ENCODE measurements at regions not wholly inside any gene's neighbourhood (a gene's known extent, or its start where the extent isn't known, plus 50 kb on each side); places are given as distances from the start of the nearest gene placed in this dataset.

DNA sequence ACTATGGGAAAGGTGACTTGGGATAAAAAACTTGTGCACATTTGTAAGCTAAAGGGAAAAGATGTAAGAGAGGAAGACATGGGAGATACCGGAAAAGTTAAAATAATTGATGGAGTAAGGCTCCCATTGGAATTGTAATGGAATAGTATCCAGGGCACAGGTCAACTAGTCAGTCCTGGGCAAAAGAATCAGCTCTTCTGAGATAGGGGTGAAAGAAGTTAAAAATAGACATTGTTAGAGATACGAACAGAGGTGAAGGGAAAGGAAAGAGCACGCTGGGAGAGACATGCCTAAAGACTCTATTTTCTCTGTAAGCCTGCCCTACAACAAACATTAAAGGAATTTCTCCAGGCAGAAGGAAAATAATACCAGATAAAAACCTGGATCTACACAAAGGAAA is 101.6 kb downstream of the SLC41A2 start:
- Histone ChIP-seq H3K27me3 (ENCODE audit: low read depth, low read length) (no peaks in the 10 kb centered on the region), H3K9me3 (ENCODE audit: control insufficient read depth in 1 of 2, low read length in 2 of 2) (no peaks in the 10 kb centered on the region), H3K4me3 (ENCODE audit: low read depth in 1 of 2, low read length in 2 of 2) (no peak overlapping the region), H3K36me3 (ENCODE audit: control insufficient read depth in 1 of 2, insufficient read depth in 2 of 2, low read length in 2 of 2) (no peaks in the 10 kb centered on the region), H3K4me1 (ENCODE audit: control insufficient read depth in 1 of 2, insufficient read depth in 2 of 2, low read length in 2 of 2) (no peaks in the 10 kb centered on the region), H3K27ac (ENCODE audit: low read length) (no peak overlapping the region)

GRCh38 chr12:104855599-104855998 is 102.5 kb downstream of the SLC41A2 start:
- Histone ChIP-seq H3K4me1 (ENCODE audit: control insufficient read depth in 1 of 2, insufficient read depth in 2 of 2, low read length in 2 of 2) (no peaks in the 10 kb centered on the region), H3K4me3 (ENCODE audit: low read depth in 1 of 2, low read length in 2 of 2) (no peak overlapping the region), H3K9me3 (ENCODE audit: control insufficient read depth in 1 of 2, low read length in 2 of 2) (no peaks in the 10 kb centered on the region), H3K27ac (ENCODE audit: low read length) (no peak overlapping the region), H3K36me3 (ENCODE audit: control insufficient read depth in 1 of 2, insufficient read depth in 2 of 2, low read length in 2 of 2) (no peaks in the 10 kb centered on the region), H3K27me3 (ENCODE audit: low read depth, low read length) (no peaks in the 10 kb centered on the region)

DNA sequence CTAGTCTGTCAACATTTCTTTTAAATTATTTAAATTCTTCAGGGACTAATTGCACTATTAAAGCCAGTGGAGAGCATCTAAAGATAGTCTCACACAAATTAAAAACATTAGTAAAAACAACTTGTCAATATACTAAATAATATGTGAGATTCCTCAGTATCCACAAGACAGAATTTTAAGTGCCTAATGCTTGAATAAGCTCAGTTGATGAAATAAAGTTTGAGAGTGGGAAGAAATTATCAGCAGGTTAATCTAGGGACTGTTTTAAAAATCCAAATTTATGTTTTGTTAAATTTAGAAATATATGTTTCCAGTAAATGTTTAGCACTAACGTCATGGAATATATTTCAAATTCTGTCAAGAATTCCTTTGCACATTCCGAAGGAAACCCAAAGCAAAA is 105.2 kb downstream of the SLC41A2 start:
- Histone ChIP-seq H3K27me3 (ENCODE audit: low read depth, low read length) (no peaks in the 10 kb centered on the region), H3K4me3 (ENCODE audit: low read depth in 1 of 2, low read length in 2 of 2) (no peak overlapping the region), H3K36me3 (ENCODE audit: control insufficient read depth in 1 of 2, insufficient read depth in 2 of 2, low read length in 2 of 2) (no peaks in the 10 kb centered on the region), H3K4me1 (ENCODE audit: control insufficient read depth in 1 of 2, insufficient read depth in 2 of 2, low read length in 2 of 2) (no peaks in the 10 kb centered on the region), H3K9me3 (ENCODE audit: control insufficient read depth in 1 of 2, low read length in 2 of 2) (no peaks in the 10 kb centered on the region), H3K27ac (ENCODE audit: low read length) (no peak overlapping the region)

DNA sequence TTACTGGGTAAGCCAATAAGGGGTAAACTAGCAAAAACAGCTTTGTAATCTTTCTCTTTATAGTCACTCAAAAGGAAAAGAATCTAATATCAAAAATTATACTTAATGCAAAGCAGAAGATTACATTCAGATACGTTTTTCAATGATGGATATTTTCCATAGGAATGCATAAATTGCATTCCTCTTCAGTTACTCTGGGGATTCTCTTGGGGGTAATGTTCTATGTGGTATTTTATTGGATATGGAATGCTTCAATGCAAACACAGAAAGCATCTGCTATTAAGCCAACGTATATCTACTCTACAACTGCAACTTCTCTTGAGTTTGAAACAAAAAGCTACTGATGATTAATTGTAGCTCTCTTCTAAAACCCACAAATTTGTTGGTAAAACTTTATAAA is 106.0 kb downstream of the SLC41A2 start:
- Histone ChIP-seq H3K4me3 (ENCODE audit: low read depth in 1 of 2, low read length in 2 of 2) (no peak overlapping the region), H3K27me3 (ENCODE audit: low read depth, low read length) (no peaks in the 10 kb centered on the region), H3K4me1 (ENCODE audit: control insufficient read depth in 1 of 2, insufficient read depth in 2 of 2, low read length in 2 of 2) (no peaks in the 10 kb centered on the region), H3K27ac (ENCODE audit: low read length) (no peak overlapping the region), H3K9me3 (ENCODE audit: control insufficient read depth in 1 of 2, low read length in 2 of 2) (no peaks in the 10 kb centered on the region), H3K36me3 (ENCODE audit: control insufficient read depth in 1 of 2, insufficient read depth in 2 of 2, low read length in 2 of 2) (no peaks in the 10 kb centered on the region)

DNA sequence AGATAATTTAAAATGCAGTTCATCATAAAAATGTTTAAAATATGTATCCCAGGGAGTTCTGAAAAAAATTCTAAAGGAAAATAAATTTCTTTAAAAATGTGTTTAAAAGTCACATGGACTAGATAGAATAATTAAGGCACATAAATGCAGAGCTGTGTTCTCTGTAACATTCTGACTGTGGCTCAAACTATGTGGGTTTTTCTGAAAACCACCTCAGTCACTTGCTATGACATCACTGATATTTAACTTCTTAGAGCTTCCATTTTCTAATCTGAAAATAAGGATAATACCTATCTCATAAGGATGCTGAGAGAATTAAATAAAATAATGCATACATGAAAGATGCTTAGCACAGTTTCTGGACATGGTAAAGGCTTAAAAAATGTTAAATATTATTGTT is 107.3 kb downstream of the SLC41A2 start:
- Histone ChIP-seq H3K4me3 (ENCODE audit: low read depth in 1 of 2, low read length in 2 of 2) (no peak overlapping the region), H3K4me1 (ENCODE audit: control insufficient read depth in 1 of 2, insufficient read depth in 2 of 2, low read length in 2 of 2) (no peaks in the 10 kb centered on the region), H3K36me3 (ENCODE audit: control insufficient read depth in 1 of 2, insufficient read depth in 2 of 2, low read length in 2 of 2) (no peaks in the 10 kb centered on the region), H3K27me3 (ENCODE audit: low read depth, low read length) (no peaks in the 10 kb centered on the region), H3K27ac (ENCODE audit: low read length) (no peak overlapping the region), H3K9me3 (ENCODE audit: control insufficient read depth in 1 of 2, low read length in 2 of 2) (no peaks in the 10 kb centered on the region)

- Histone ChIP-seq H3K9me3 (ENCODE audit: control insufficient read depth in 1 of 2, low read length in 2 of 2) (no peaks in the 10 kb centered on the region), H3K4me3 (ENCODE audit: low read depth in 1 of 2, low read length in 2 of 2) (no peak overlapping the region), H3K36me3 (ENCODE audit: control insufficient read depth in 1 of 2, insufficient read depth in 2 of 2, low read length in 2 of 2) (no peaks in the 10 kb centered on the region), H3K27me3 (ENCODE audit: low read depth, low read length) (no peaks in the 10 kb centered on the region), H3K4me1 (ENCODE audit: control insufficient read depth in 1 of 2, insufficient read depth in 2 of 2, low read length in 2 of 2) (no peaks in the 10 kb centered on the region), H3K27ac (ENCODE audit: low read length) (no peak overlapping the region)
These were observed 111.9 kb downstream of the SLC41A2 start for GRCh38 chr12:104846056-104846767.

DNA sequence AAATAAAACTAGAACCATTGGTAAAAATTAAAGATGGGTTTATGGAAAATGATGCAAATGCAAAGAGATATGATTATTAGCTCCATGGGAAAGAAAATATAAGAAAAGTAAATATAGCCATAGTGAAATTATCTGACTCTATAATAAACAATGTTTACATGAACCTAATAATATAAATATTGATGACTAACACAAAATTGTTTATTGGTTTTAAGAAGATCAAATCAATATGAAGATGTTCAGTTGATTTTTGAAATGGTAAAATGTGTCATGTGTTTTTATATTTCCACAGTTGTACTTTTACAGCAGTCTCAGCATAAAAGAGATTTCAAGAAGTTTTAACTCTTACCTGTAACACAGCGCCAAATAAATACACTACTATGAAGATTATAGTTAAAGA is 114.0 kb downstream of the SLC41A2 start:
- Histone ChIP-seq H3K36me3 (ENCODE audit: control insufficient read depth in 1 of 2, insufficient read depth in 2 of 2, low read length in 2 of 2) (no peaks in the 10 kb centered on the region), H3K27me3 (ENCODE audit: low read depth, low read length) (no peaks in the 10 kb centered on the region), H3K9me3 (ENCODE audit: control insufficient read depth in 1 of 2, low read length in 2 of 2) (no peaks in the 10 kb centered on the region), H3K27ac (ENCODE audit: low read length) (no peak overlapping the region), H3K4me1 (ENCODE audit: control insufficient read depth in 1 of 2, insufficient read depth in 2 of 2, low read length in 2 of 2) (no peaks in the 10 kb centered on the region), H3K4me3 (ENCODE audit: low read depth in 1 of 2, low read length in 2 of 2) (no peak overlapping the region)

DNA sequence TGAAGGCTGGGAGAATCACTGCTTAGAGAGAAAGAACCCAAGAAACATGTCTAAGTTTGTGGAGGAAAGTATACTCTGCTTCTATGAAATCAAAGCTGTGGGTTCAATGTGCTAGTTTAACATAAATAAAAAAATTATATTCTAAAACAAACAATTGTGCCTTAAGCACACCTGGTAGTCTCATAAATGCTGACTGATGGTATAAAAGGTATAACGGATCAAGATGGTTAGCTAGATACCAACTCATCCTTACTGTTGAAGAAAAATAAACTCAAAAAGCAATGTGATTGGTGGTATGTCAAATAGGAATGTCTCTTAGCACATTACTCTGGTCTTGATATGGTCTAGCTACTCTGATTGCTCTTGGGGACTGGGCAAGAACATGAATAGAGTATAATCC is 117.8 kb downstream of the SLC41A2 start:
- no peak overlapping the region for H3K27ac ChIP-seq (ENCODE audit: low read length)
- H3K9me3 ChIP-seq (ENCODE audit: control insufficient read depth in 1 of 2, low read length in 2 of 2) = no peaks in the 10 kb centered on the region
- H3K4me3 ChIP-seq (ENCODE audit: low read depth in 1 of 2, low read length in 2 of 2) = no peak overlapping the region
- H3K27me3 ChIP-seq (ENCODE audit: low read depth, low read length) = no peaks in the 10 kb centered on the region
- H3K4me1 ChIP-seq (ENCODE audit: control insufficient read depth in 1 of 2, insufficient read depth in 2 of 2, low read length in 2 of 2) = no peaks in the 10 kb centered on the region
- H3K36me3 ChIP-seq (ENCODE audit: control insufficient read depth in 1 of 2, insufficient read depth in 2 of 2, low read length in 2 of 2) = no peaks in the 10 kb centered on the region

- Histone ChIP-seq H3K9me3 (ENCODE audit: control insufficient read depth in 1 of 2, low read length in 2 of 2) (no peaks in the 10 kb centered on the region), H3K4me3 (ENCODE audit: low read depth in 1 of 2, low read length in 2 of 2) (no peak overlapping the region), H3K27ac (ENCODE audit: low read length) (no peak overlapping the region), H3K27me3 (ENCODE audit: low read depth, low read length) (no peaks in the 10 kb centered on the region), H3K4me1 (ENCODE audit: control insufficient read depth in 1 of 2, insufficient read depth in 2 of 2, low read length in 2 of 2) (no peaks in the 10 kb centered on the region), H3K36me3 (ENCODE audit: control insufficient read depth in 1 of 2, insufficient read depth in 2 of 2, low read length in 2 of 2) (no peaks in the 10 kb centered on the region)
These were observed 122.8 kb downstream of the SLC41A2 start for GRCh38 chr12:104835317-104835716.

- Histone ChIP-seq H3K4me3 (ENCODE audit: low read depth in 1 of 2, low read length in 2 of 2) (no peak overlapping the region), H3K27me3 (ENCODE audit: low read depth, low read length) (no peaks in the 10 kb centered on the region), H3K9me3 (ENCODE audit: control insufficient read depth in 1 of 2, low read length in 2 of 2) (no peaks in the 10 kb centered on the region), H3K4me1 (ENCODE audit: control insufficient read depth in 1 of 2, insufficient read depth in 2 of 2, low read length in 2 of 2) (no peaks in the 10 kb centered on the region), H3K36me3 (ENCODE audit: control insufficient read depth in 1 of 2, insufficient read depth in 2 of 2, low read length in 2 of 2) (no peaks in the 10 kb centered on the region), H3K27ac (ENCODE audit: low read length) (no peak overlapping the region)
These were observed 123.5 kb downstream of the SLC41A2 start for GRCh38 chr12:104834607-104835006.

DNA sequence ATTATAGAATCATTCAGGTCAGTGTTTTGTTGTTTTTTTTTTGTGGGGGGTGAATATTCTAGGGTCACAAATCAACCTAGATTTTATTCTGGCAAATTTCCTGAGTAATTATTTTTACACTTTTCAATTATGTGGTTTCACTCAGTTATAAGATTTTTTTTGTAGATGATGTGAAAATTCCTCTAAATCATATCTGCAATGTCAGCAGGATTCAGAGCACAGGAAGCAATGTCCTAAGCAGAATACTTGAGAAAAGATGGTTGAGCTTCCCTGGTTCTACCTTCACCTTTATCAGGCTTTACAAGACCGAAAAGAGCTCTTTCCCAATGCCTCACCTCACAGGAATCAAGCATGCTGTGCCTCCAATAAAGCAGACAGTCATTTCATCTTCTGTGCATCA is 124.3 kb downstream of the SLC41A2 start:
- H3K27me3 ChIP-seq (ENCODE audit: low read depth, low read length) = no peaks in the 10 kb centered on the region
- no peak overlapping the region for H3K27ac ChIP-seq (ENCODE audit: low read length)
- no peaks in the 10 kb centered on the region for H3K4me1 ChIP-seq (ENCODE audit: control insufficient read depth in 1 of 2, insufficient read depth in 2 of 2, low read length in 2 of 2)
- H3K36me3 ChIP-seq (ENCODE audit: control insufficient read depth in 1 of 2, insufficient read depth in 2 of 2, low read length in 2 of 2) = no peaks in the 10 kb centered on the region
- no peaks in the 10 kb centered on the region for H3K9me3 ChIP-seq (ENCODE audit: control insufficient read depth in 1 of 2, low read length in 2 of 2)
- no peak overlapping the region for H3K4me3 ChIP-seq (ENCODE audit: low read depth in 1 of 2, low read length in 2 of 2)

DNA sequence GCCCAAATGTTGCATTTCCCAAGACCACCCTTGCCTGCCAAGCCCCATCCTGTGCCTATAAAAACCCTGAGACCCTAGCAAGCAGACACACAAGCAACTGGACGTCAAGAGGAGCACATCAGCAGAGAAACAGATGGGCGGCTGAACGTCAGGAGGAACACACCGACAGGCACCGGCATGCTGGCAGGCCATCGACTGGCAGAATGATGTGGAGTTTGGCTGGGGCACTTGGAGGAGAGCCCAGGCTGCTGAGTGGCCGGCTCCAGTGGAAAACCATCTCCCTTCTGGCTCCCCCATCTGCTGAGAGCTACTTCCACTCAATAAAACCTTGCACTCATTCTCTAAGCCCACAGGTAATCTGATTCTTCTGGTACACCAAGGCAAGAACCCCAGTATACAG is 130.1 kb downstream of the SLC41A2 start:
- Histone ChIP-seq H3K9me3 (ENCODE audit: control insufficient read depth in 1 of 2, low read length in 2 of 2) (peaks cover 0 to 15% of the 10 kb centered on the region in 2 donors), H3K4me1 (ENCODE audit: control insufficient read depth in 1 of 2, insufficient read depth in 2 of 2, low read length in 2 of 2) (no peaks in the 10 kb centered on the region), H3K27me3 (ENCODE audit: low read depth, low read length) (no peaks in the 10 kb centered on the region)

More for the DNA sequence above, 130.1 kb downstream of the SLC41A2 start:
- Histone ChIP-seq H3K36me3 (ENCODE audit: control insufficient read depth in 1 of 2, insufficient read depth in 2 of 2, low read length in 2 of 2) (peaks cover 0 to 8% of the 10 kb centered on the region in 2 donors), H3K27ac (ENCODE audit: low read length) (no peak overlapping the region), H3K4me3 (ENCODE audit: low read depth in 1 of 2, low read length in 2 of 2) (no peak overlapping the region)
